LNCaP clone FGC (cell line): ENCODE measurements at regions not wholly inside any gene's neighbourhood (a gene's known extent, or its start where the extent isn't known, plus 50 kb on each side); places are given as distances from the start of the nearest gene placed in this dataset.

Source experiments
- DNase-seq: peaks from one replicate; pipeline ENCODE4 v3.0.0-alpha.2; 2011; ENCODE audit warnings: low read depth
- H3K4me3 ChIP-seq: 2 replicates; pipeline ENCODE4 v1.5.1; 2011; ENCODE audit warnings: mild to moderate bottlenecking, low read depth, low read length, control low read depth
- CTCF ChIP-seq: IDR thresholded peaks from 2 replicates; pipeline ENCODE4 v1.5.1; 2012; ENCODE audit warnings: mild to moderate bottlenecking; ENCODE audit not compliant: control insufficient read depth, insufficient read depth; ENCODE audit errors: extremely low read depth

- DNase-seq = no peak
- TF ChIP-seq CTCF = no peak
- no peak overlapping the region for H3K4me3 ChIP-seq
Measured at GRCh38 chr15:47650564-47650963, 66.7 kb upstream of the SEMA6D start.

- no peak for TF ChIP-seq CTCF
- no peak overlapping the region for H3K4me3 ChIP-seq
- DNase-seq = no peak
Measured at GRCh38 chr15:47652328-47652727, 65.0 kb upstream of the SEMA6D start.

GRCh38 chr15:47652844-47653243, 64.5 kb upstream of the SEMA6D start:
- no peak overlapping the region for H3K4me3 ChIP-seq
- DNase-seq = no peak
- no peak for TF ChIP-seq CTCF

GRCh38 chr15:47661661-47662180, 55.6 kb upstream of the SEMA6D start:
- H3K4me3 ChIP-seq = no peak overlapping the region
- DNase-seq = no peak
- no peak for TF ChIP-seq CTCF

- H3K4me3 ChIP-seq = no peak overlapping the region
- TF ChIP-seq CTCF = no peak
- no peak for DNase-seq
Measured at GRCh38 chr15:47663101-47663500, 54.2 kb upstream of the SEMA6D start.
